GM21825 (cell line): ENCODE measurements at regions not wholly inside any gene's neighbourhood (a gene's known extent, or its start where the extent isn't known, plus 50 kb on each side); places are given as distances from the start of the nearest gene placed in this dataset.

Experiments used
- ATAC-seq: cut with Tn5 transposase; IDR thresholded peaks from one replicate; pipeline ENCODE4 v1.9.1; 2021; ENCODE audit warnings: mild to moderate bottlenecking, moderate library complexity; ENCODE audit not compliant: unreplicated experiment

GRCh38 chr12:107271523-107271922 lies 178.2 kb upstream of the CRY1 start:
- ATAC-seq = no peak

- no peak for ATAC-seq
Observed at GRCh38 chr12:107275530-107275929, 182.2 kb upstream of the CRY1 start.

DNA sequence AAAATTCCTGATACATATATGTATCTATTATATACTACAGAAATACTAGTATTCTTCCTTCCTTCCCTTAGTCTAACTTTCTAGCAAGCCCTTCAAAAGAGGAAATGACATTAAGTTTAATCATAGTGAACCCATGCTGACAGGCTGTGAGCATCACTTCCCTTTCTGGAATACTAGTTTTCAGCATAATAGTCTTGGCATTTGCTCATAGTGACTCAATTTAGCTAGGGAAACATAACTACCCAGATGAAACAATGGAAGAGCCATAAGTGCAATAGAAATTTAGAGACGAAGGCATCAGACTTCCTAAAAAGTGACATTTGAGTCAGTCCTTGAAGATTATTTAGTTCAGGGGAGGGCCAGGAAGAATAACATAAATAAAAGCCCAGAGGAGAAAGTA lies 184.5 kb upstream of the CRY1 start:
- no peak for ATAC-seq

DNA sequence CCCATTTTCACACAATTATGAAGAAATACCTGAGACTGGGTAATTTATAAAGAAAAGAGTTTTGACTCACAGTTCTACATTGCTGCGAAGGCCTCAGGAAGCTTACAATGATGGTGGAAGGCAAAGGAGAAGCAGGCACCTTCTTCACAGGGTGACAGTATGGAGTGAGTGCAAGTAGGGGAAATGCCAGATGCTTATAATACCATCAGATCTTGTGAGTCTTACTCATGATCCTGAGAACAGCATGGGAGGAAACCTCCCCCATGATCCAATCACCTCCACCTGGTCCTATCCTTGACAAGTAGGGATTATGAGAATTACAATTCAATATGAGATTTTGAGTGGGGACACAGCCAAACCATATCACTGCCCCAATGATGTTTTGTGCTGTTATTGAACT lies 189.3 kb upstream of the CRY1 start:
- no peak for ATAC-seq

DNA sequence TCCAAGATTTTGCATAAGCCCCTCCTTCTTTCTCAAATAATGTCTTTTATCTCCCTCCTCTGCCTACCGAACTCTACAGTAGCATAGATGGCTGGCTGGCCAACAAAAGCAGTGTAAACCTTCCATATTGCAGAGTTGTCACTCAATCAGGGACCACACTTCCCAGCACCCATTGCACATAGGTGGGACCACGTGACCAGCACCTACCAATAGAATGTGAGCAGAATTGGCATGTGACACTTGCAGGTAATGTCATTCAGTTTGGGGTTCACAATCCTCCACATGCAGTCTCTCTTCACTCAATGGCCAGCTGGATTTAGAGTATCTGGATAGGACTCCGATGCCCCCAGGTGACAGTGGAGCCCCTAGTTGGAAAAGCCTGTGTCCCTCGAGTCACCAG lies 190.3 kb upstream of the CRY1 start:
- no peak for ATAC-seq

GRCh38 chr12:107284692-107285091 lies 191.3 kb upstream of the CRY1 start:
- no peak for ATAC-seq

GRCh38 chr12:107287436-107288413 lies 194.4 kb upstream of the CRY1 start:
- ATAC-seq = no peak

DNA sequence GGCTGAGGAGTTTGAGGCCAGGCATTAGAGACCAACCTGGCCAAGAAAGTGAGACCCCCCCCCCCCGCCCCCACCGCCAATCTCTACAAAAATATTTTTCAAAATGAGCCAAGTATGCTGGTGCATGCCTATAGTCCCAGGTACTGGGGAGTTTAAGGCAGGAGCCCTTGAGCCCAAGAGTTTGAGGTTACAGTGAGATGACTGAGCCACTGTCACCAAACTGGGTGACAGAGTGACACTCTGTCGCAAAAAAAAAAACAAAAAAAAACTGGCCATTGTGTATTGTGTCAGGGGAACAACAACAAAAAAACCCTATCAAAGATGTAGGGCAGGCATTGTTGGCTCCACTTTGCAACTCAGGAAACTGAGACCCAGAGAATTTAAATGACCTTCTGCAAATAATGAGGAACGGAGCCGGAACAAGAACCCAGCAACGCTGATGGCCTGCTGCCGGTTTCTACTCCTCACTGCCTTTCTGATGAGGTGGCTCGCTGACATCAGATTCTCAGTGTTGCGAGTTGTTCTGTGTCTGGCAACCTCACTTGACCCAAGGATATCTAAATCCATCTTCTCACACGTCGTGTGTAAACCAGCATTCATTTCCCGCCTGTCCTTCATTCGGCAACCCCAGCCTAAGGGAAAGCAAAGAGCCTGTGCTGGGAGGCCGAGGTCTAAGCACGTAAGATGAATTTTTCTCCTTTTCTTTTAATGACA lies 195.2 kb upstream of the CRY1 start:
- ATAC-seq = no peak

- no peak for ATAC-seq
Observed at GRCh38 chr12:107291018-107291417, 197.7 kb upstream of the CRY1 start.

DNA sequence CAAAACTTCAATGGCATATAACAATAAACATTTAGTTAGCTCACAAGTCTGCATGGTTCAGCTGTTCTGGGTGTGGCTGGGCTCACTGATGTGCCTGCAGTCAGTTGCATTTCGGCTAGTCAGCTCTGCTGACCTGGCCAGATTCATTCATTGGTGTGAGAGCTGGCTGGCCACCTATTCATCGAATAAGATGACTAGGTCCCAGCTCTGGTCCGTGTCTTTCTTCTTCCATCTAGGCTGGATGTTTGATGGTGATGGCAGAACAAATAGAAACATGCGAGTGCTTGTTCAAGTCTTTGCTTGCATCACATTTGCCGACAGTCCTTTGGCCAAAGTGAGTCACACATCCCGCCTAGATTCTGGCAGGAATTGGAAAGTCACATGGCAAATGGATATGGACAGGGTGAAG lies 203.3 kb upstream of the CRY1 start:
- ATAC-seq = no peak

GRCh38 chr12:107302649-107303341 lies 209.4 kb upstream of the CRY1 start:
- ATAC-seq = no peak

- no peak for ATAC-seq
Observed at GRCh38 chr12:107304588-107305532, 211.5 kb upstream of the CRY1 start.

- ATAC-seq = no peak
Observed at GRCh38 chr12:107306141-107306659, 212.9 kb upstream of the CRY1 start.

DNA sequence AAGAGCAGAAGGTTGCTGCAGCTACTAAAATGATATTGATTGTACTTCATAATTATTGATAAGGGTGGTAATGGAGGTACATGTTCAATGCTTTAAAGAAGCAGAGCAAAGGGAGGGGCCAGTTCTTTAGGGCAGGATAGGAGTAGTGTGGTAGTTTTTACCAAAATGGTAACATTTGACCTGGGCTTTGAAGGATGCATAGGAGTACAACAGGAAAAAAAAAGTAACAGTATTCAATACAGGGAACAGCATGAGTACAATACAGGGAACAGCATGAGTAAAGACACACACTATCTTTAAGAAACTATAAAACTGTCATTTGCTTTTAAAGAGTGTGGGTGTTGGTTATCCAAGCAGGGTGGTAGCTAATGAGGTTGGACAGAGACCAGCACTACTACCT lies 215.0 kb upstream of the CRY1 start:
- ATAC-seq = no peak

- ATAC-seq = no peak
Observed at GRCh38 chr12:107309020-107309419, 215.7 kb upstream of the CRY1 start.

DNA sequence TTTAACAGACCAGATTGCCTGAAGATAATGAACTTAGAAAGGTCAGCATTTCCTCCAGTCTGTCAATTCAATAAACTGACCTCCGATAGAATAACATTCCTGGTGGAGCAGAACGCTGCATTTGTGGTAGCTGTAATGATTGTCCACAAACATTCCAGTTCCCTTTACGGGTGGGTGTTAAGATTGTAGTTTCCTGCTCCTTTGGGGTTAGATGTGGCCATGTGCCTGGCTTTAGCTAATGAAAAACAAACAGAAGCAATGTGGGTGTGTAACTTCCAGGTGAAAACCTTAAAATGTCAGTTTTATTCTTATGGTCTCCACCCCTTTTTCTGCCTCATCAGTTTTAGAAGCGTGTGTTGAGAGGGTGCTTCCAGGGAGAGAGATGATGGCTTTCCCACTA lies 217.3 kb upstream of the CRY1 start:
- no peak for ATAC-seq

- no peak for ATAC-seq
Observed at GRCh38 chr12:107311682-107312081, 218.3 kb upstream of the CRY1 start.

DNA sequence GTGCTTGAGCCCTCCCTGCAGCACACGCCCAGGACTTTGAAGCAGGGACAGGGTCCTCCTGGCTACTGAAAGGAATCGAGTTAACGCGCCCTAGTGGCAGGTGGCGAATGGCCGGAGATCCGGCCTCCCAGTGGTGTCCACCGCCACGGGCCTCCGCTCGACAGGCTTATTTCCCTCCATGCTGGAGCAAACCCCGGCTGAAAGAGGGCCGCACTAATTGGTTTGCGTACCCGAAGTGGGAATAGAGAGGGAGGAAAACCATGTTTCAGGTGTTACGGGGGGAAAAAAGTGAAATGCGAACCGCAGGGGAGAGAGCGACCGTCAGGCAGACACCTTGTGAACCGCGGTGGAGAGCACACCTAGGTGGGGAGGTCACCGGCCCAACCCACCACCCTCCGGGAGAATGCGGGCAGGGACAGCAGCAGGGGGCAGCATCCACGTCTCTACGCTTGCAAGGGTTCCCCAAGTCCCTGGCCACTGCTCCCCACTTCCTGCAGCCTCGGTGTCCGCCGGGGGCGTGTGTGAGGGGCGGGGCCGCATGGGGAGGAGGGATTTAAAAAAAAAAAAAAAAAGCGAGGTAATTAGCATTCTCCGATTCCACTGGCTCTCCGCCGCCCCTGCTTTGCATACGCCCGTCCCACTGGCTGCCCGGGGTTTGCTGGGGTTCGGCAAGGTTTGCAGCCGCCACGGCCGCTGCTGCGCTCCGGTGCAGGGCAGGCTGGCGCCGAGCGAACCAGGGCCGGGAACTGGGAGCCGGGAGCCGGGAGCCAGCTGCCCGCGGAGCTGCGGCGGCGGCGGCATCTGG lies 224.6 kb upstream of the CRY1 start:
- ATAC-seq = no peak

DNA sequence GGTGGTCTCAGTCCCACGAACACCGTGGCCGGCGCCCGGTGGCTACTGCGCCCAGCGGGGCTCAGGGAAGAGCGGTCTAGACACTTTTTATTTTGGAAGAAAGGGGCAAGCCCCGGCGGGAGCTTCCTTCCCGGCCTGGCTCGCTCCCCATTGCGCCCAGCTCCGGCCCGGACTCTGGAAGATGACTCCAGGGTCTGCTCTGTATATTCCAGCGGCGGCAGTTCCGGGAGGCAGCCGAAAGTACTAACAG lies 225.1 kb upstream of the CRY1 start:
- ATAC-seq = no peak
